Suprapubic skin (tissue), 4 donors: ENCODE measurements at regions not wholly inside any gene's neighbourhood (a gene's known extent, or its start where the extent isn't known, plus 50 kb on each side); places are given as distances from the start of the nearest gene placed in this dataset.
"Not testable (repeated sequence)": the region's sequence is repeated elsewhere in the genome, so short reads cannot be mapped to it uniquely, and the experiment has no call there.

ENCODE experiments used
- DNase-seq, 2 donors: peaks; one replicate each; pipeline ENCODE4 v3.0.0-alpha.2; 2019; ENCODE audit warnings: low spot score in 2 of 2
- H3K27ac ChIP-seq: fragments of 200-600 bp; sonication (generic); one replicate; pipeline ENCODE4 v1.5.1; 2019
- H3K27me3 ChIP-seq: fragments of 200-600 bp; sonication (generic); one replicate; pipeline ENCODE4 v1.5.1; 2019
- H3K36me3 ChIP-seq: fragments of 200-600 bp; sonication (generic); one replicate; pipeline ENCODE4 v1.5.1; 2019
- H3K4me1 ChIP-seq: fragments of 200-600 bp; sonication (generic); one replicate; pipeline ENCODE4 v1.5.1; 2019
- H3K4me3 ChIP-seq: fragments of 200-600 bp; sonication (generic); one replicate; pipeline ENCODE4 v1.5.1; 2019; ENCODE audit warnings: mild to moderate bottlenecking
- H3K9me3 ChIP-seq: fragments of 200-600 bp; sonication (generic); one replicate; pipeline ENCODE4 v1.5.1; 2019
- EP300 ChIP-seq: sonication (generic); formaldehyde crosslinking; IDR thresholded peaks from one replicate; pipeline ENCODE4 v1.6.1; 2017; ENCODE audit warnings: antibody characterized with exemption
- POLR2A ChIP-seq, 2 donors: fragments of 450-650 bp; IDR thresholded peaks; one replicate each; pipeline ENCODE4 v1.6.1; 2017; ENCODE audit warnings: antibody characterized with exemption in 2 of 2, mild to moderate bottlenecking in 2 of 2, moderate library complexity in 2 of 2
- POLR2AphosphoS5 ChIP-seq, 3 donors: sonication (generic); formaldehyde crosslinking; IDR thresholded peaks; one replicate each; pipeline ENCODE4 v1.6.1; 2017; ENCODE audit warnings: antibody characterized with exemption in 3 of 3
- WGBS: methylation state at CpG from one replicate; pipeline ENCODE4 v1.1.5; 2018; 5-methylcytosine and 5-hydroxymethylcytosine counted together
- TF ChIP-seq, protein P1 (sequence below), 2 donors: fragments of 200-600 bp in 1 of 2; fragments of 450-650 bp in 1 of 2; sonication (generic) in 1 of 2; IDR thresholded peaks; one replicate each; pipeline ENCODE4 v1.5.1; 2016 to 2019; ENCODE audit warnings: antibody characterized with exemption in 2 of 2, mild to moderate bottlenecking in 1 of 2, moderate library complexity in 1 of 2

- DNase-seq, H3K27ac ChIP-seq, H3K9me3 ChIP-seq, H3K4me3 ChIP-seq, H3K36me3 ChIP-seq, H3K27me3 ChIP-seq, H3K4me1 ChIP-seq: not testable (repeated sequence)
- WGBS, result 92% methylated on average over 11 of the region's 17 CpGs
Measured at GRCh38 chr7:51386184-51386583, 69.6 kb upstream of the COBL start.

GRCh38 chr7:51382243-51382642, 65.6 kb upstream of the COBL start:
- not testable (repeated sequence) for DNase-seq, H3K27ac ChIP-seq, H3K36me3 ChIP-seq, H3K27me3 ChIP-seq, H3K9me3 ChIP-seq, H3K4me3 ChIP-seq, H3K4me1 ChIP-seq
- WGBS, result no CpG with 5 or more reads among the region's 7 CpGs

DNA sequence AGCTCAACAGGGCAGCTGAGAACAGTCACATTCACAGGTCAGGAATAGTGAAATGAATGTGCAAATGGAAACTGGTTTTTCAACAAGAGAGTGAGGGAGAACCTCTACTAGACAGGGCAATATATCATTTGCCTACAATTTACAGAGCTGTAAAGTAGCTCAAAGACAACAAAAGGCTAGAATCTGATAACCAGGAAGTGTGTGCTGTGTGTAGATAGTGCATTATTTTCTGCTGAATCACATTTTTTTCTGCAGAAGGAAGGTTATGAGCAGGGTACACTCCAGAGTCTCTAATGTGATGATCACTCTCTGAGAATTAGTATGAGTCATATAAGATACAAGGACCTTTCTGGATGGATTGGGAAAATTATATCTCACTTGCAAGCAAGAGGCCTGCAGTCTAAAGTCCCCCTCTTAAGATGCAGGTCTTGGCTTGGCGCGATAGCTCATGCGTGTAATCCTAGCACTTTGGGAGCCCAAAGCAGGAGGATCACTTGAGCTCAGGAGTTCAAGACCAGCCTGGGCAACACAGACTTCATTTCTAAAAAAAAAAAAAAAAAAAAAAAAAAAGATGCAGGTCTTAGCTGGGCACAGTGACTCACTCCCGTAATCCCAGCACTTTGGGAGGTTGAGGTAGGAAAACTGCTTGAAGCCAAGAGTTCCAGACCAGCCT, 59.9 kb upstream of the COBL start:
- H3K4me3 ChIP-seq, result no peak overlapping the region
- no peaks in the 10 kb centered on the region for H3K4me1 ChIP-seq
- TF ChIP-seq EP300, result no peak
- TF ChIP-seq, protein P1, sequence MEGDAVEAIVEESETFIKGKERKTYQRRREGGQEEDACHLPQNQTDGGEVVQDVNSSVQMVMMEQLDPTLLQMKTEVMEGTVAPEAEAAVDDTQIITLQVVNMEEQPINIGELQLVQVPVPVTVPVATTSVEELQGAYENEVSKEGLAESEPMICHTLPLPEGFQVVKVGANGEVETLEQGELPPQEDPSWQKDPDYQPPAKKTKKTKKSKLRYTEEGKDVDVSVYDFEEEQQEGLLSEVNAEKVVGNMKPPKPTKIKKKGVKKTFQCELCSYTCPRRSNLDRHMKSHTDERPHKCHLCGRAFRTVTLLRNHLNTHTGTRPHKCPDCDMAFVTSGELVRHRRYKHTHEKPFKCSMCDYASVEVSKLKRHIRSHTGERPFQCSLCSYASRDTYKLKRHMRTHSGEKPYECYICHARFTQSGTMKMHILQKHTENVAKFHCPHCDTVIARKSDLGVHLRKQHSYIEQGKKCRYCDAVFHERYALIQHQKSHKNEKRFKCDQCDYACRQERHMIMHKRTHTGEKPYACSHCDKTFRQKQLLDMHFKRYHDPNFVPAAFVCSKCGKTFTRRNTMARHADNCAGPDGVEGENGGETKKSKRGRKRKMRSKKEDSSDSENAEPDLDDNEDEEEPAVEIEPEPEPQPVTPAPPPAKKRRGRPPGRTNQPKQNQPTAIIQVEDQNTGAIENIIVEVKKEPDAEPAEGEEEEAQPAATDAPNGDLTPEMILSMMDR (IDR thresholded peaks at IDR 0.05), result no peak
- no peak for TF ChIP-seq POLR2A (IDR thresholded peaks at IDR 0.05)
- TF ChIP-seq POLR2AphosphoS5 (IDR thresholded peaks at IDR 0.05), result no peak
- H3K27ac ChIP-seq, result no peak overlapping the region
- no peak for DNase-seq
- no peaks in the 10 kb centered on the region for H3K27me3 ChIP-seq
- 87% methylated on average over 4 of the region's 4 CpGs for WGBS
- H3K36me3 ChIP-seq, result no peaks in the 10 kb centered on the region
- H3K9me3 ChIP-seq, result no peaks in the 10 kb centered on the region

- Histone ChIP-seq H3K4me3 (no peak overlapping the region), H3K36me3 (no peaks in the 10 kb centered on the region), H3K4me1 (no peaks in the 10 kb centered on the region), H3K27me3 (no peaks in the 10 kb centered on the region), H3K27ac (no peak overlapping the region), H3K9me3 (no peaks in the 10 kb centered on the region)
- DNase-seq, result no peak
- TF ChIP-seq, protein P1 (IDR thresholded peaks at IDR 0.05), result no peak
- TF ChIP-seq POLR2AphosphoS5 (IDR thresholded peaks at IDR 0.05) (no peak), EP300 (no peak), POLR2A (IDR thresholded peaks at IDR 0.05) (no peak)
- WGBS, result 62% methylated on average over 4 of the region's 4 CpGs
Measured at GRCh38 chr7:51374936-51375335, 58.3 kb upstream of the COBL start.

GRCh38 chr7:51373607-51374006, 57.0 kb upstream of the COBL start:
- 83% methylated on average over 2 of the region's 2 CpGs for WGBS
- H3K27me3 ChIP-seq, H3K36me3 ChIP-seq, DNase-seq, H3K4me1 ChIP-seq, H3K9me3 ChIP-seq, H3K4me3 ChIP-seq, H3K27ac ChIP-seq: not testable (repeated sequence)

DNA sequence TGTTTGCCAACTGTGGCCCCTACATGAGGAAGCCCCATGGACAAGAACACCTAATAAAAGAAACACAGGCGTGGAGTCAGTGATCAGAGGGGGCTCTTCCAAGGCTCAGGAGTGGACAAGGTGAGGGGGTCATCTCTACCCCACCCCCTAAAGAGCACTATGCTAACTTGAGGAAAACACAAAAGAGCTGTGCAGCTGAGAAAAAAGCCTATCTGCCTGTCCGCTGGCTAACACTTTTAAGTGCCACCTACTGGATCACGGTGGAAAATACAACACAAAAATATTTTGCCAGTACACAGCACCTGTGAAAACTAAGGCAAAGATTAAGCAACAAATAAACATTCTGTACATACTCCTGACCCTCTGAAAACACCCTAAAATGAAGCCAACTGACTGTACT, 53.1 kb upstream of the COBL start:
- Histone ChIP-seq H3K27me3 (no peaks in the 10 kb centered on the region), H3K36me3 (no peaks in the 10 kb centered on the region), H3K4me1 (peaks cover 3% of the 10 kb centered on the region), H3K9me3 (no peaks in the 10 kb centered on the region), H3K27ac (no peak overlapping the region), H3K4me3 (no peak overlapping the region)
- no peak for DNase-seq
- WGBS, result 0% methylated on average over 2 of the region's 3 CpGs
- TF ChIP-seq, protein P1 (IDR thresholded peaks at IDR 0.05), result peak in 1 of 2 donors; percentile 21
- TF ChIP-seq EP300, result no peak

- 59% methylated on average over 3 of the region's 3 CpGs for WGBS
- not testable (repeated sequence) for H3K27ac ChIP-seq, H3K9me3 ChIP-seq, H3K4me3 ChIP-seq, H3K27me3 ChIP-seq, DNase-seq, H3K4me1 ChIP-seq, H3K36me3 ChIP-seq
Measured at GRCh38 chr7:51369228-51369627, 52.6 kb upstream of the COBL start.
